Gastrocnemius medialis (tissue), 4 donors: ENCODE measurements at regions not wholly inside any gene's neighbourhood (a gene's known extent, or its start where the extent isn't known, plus 50 kb on each side); places are given as distances from the start of the nearest gene placed in this dataset.

Source experiments
- ATAC-seq, 2 donors: fragments of 150-250 bp; one replicate each; pipeline ENCODE4 v1.9.1; 2016
- DNase-seq, 2 donors: peaks; one replicate each; pipeline ENCODE4 v3.0.0-alpha.2; 2019
- H3K27ac ChIP-seq, 4 donors: fragments of 200-600 bp; sonication (generic); 1 replicate in 1 of 4; 2 replicates in 3 of 4; pipeline ENCODE4 v1.5.1; 2016 to 2018; ENCODE audit warnings: mild to moderate bottlenecking in 2 of 4, moderate library complexity in 1 of 4
- H3K27me3 ChIP-seq, 3 donors: fragments of 200-600 bp; sonication (generic) in 2 of 3; 1 replicate in 1 of 3; 2 replicates in 2 of 3; pipeline versions ENCODE4 v1.5.1 to v1.6.0; 2016 to 2019; ENCODE audit warnings: mild to moderate bottlenecking in 1 of 3, moderate library complexity in 1 of 3
- H3K36me3 ChIP-seq, 2 donors: fragments of 200-600 bp; sonication (generic) in 1 of 2; one replicate each; pipeline ENCODE4 v1.5.1; 2017 to 2018
- H3K4me1 ChIP-seq, 2 donors: fragments of 200-600 bp; sonication (generic) in 1 of 2; one replicate each; pipeline ENCODE4 v1.5.1; 2016 to 2017; ENCODE audit warnings: mild to moderate bottlenecking in 2 of 2
- H3K4me3 ChIP-seq, 4 donors: fragments of 200-600 bp; sonication (generic) in 3 of 4; 1 replicate in 1 of 4; 2 replicates in 3 of 4; pipeline ENCODE4 v1.5.1; 2016 to 2019; ENCODE audit warnings: mild to moderate bottlenecking in 2 of 4
- H3K9me3 ChIP-seq, 3 donors: fragments of 200-600 bp; sonication (generic) in 2 of 3; 1 replicate in 1 of 3; 2 replicates in 2 of 3; pipeline ENCODE4 v1.5.1; 2016 to 2019
- CTCF ChIP-seq, 5 experiments: fragments of 450-650 bp in 3 of 5; fragments of 200-600 bp in 2 of 5; sonication (generic) in 2 of 5; IDR thresholded peaks in 4 of 5; conservative IDR thresholded peaks in 1 of 5; 1 replicate in 4 of 5; 2 replicates in 1 of 5; pipeline ENCODE4 v1.5.1; 2016 to 2019; ENCODE audit warnings: antibody characterized with exemption in 5 of 5, mild to moderate bottlenecking in 3 of 5, moderate library complexity in 3 of 5
- POLR2A ChIP-seq, 2 donors: fragments of 450-650 bp; IDR thresholded peaks; one replicate each; pipeline ENCODE4 v1.6.1; 2017; ENCODE audit warnings: antibody characterized with exemption in 2 of 2, mild to moderate bottlenecking in 2 of 2, moderate library complexity in 2 of 2
- in situ Hi-C, 4 donors: fragments of 200-750 bp; cut with MboI; loops; one replicate each; pipeline versions ENCODE4 v1.15.0 to v1.8.0; 2017; ENCODE audit warnings: low sequenced_read_pairs in 4 of 4
- intact Hi-C: fragments of 100-400 bp; cut with DNase I; formaldehyde crosslinking; loops from one replicate; pipeline ENCODE4 v1.15.1; 2023; ENCODE audit warnings: low total_unique reads

- DNase-seq = no peak
- in situ Hi-C loops (no loop called here), intact Hi-C loops (no loop called here)
- no peaks in the 10 kb centered on the region for H3K4me1 ChIP-seq
- H3K27me3 ChIP-seq = no peaks in the 10 kb centered on the region
- H3K9me3 ChIP-seq = no peaks in the 10 kb centered on the region
- TF ChIP-seq POLR2A (IDR thresholded peaks at IDR 0.05) (no peak), CTCF (IDR thresholded peaks at IDR 0.05 in 4 of 5, conservative IDR thresholded peaks at IDR 0.05 in 1 of 5) (no peak)
- H3K27ac ChIP-seq = no peak overlapping the region
- H3K36me3 ChIP-seq = no peaks in the 10 kb centered on the region
- H3K4me3 ChIP-seq = no peak overlapping the region
- no peak for ATAC-seq
These were observed 315.1 kb upstream of the ADGRL3 start for GRCh38 chr4:60885011-60885410.

- Histone ChIP-seq H3K4me1 (no peaks in the 10 kb centered on the region), H3K4me3 (no peak overlapping the region), H3K27ac (no peak overlapping the region), H3K36me3 (no peaks in the 10 kb centered on the region), H3K9me3 (no peaks in the 10 kb centered on the region), H3K27me3 (no peaks in the 10 kb centered on the region)
- no peak for ATAC-seq
- no peak for TF ChIP-seq POLR2A (IDR thresholded peaks at IDR 0.05)
- TF ChIP-seq CTCF (IDR thresholded peaks at IDR 0.05 in 4 of 5, conservative IDR thresholded peaks at IDR 0.05 in 1 of 5) = no peak
- no peak for DNase-seq
- in situ Hi-C loops = no loop called here
- intact Hi-C loops = no loop called here
These were observed 309.4 kb upstream of the ADGRL3 start for GRCh38 chr4:60890743-60891142.

- DNase-seq (no peak), ATAC-seq (no peak)
- H3K27me3 ChIP-seq = no peaks in the 10 kb centered on the region
- in situ Hi-C loops (no loop called here), intact Hi-C loops (no loop called here)
- no peaks in the 10 kb centered on the region for H3K4me1 ChIP-seq
- H3K9me3 ChIP-seq = no peaks in the 10 kb centered on the region
- no peak overlapping the region for H3K4me3 ChIP-seq
- TF ChIP-seq CTCF (IDR thresholded peaks at IDR 0.05 in 4 of 5, conservative IDR thresholded peaks at IDR 0.05 in 1 of 5) (no peak), POLR2A (IDR thresholded peaks at IDR 0.05) (no peak)
- H3K27ac ChIP-seq = no peak overlapping the region
- H3K36me3 ChIP-seq = no peaks in the 10 kb centered on the region
These were observed 308.2 kb upstream of the ADGRL3 start for GRCh38 chr4:60891947-60892346.

GRCh38 chr4:60897415-60897814, 302.7 kb upstream of the ADGRL3 start:
- no peak overlapping the region for H3K27ac ChIP-seq
- intact Hi-C loops = no loop called here
- in situ Hi-C loops = no loop called here
- no peak for ATAC-seq
- no peak overlapping the region for H3K4me3 ChIP-seq
- H3K9me3 ChIP-seq = no peaks in the 10 kb centered on the region
- H3K4me1 ChIP-seq = no peaks in the 10 kb centered on the region
- TF ChIP-seq CTCF (IDR thresholded peaks at IDR 0.05 in 4 of 5, conservative IDR thresholded peaks at IDR 0.05 in 1 of 5) = no peak
- no peak for TF ChIP-seq POLR2A (IDR thresholded peaks at IDR 0.05)
- no peak for DNase-seq
- H3K36me3 ChIP-seq = no peaks in the 10 kb centered on the region
- H3K27me3 ChIP-seq = no peaks in the 10 kb centered on the region

GRCh38 chr4:60905162-60905561, 295.0 kb upstream of the ADGRL3 start:
- Histone ChIP-seq H3K27me3 (no peaks in the 10 kb centered on the region), H3K27ac (no peak overlapping the region), H3K4me3 (no peak overlapping the region), H3K9me3 (no peaks in the 10 kb centered on the region), H3K4me1 (no peaks in the 10 kb centered on the region), H3K36me3 (no peaks in the 10 kb centered on the region)
- TF ChIP-seq POLR2A (IDR thresholded peaks at IDR 0.05) = no peak
- no peak for TF ChIP-seq CTCF (IDR thresholded peaks at IDR 0.05 in 4 of 5, conservative IDR thresholded peaks at IDR 0.05 in 1 of 5)
- intact Hi-C loops = no loop called here
- ATAC-seq = no peak
- no peak for DNase-seq
- in situ Hi-C loops = no loop called here
